Osteoblast (primary cell): ENCODE measurements at regions not wholly inside any gene's neighbourhood (a gene's known extent, or its start where the extent isn't known, plus 50 kb on each side); places are given as distances from the start of the nearest gene placed in this dataset.

ENCODE experiments used
- DNase-seq: peaks from one replicate; pipeline ENCODE4 v3.0.0; 2011; ENCODE audit warnings: low spot score, mixed read lengths; ENCODE audit not compliant: insufficient read length; ENCODE audit errors: missing footprints
- H2AFZ ChIP-seq: 2 replicates; pipeline ENCODE4 v1.6.0; 2011; ENCODE audit warnings: mild to moderate bottlenecking, low read length
- H3K27ac ChIP-seq: 2 replicates; pipeline ENCODE4 v1.5.1; 2011; ENCODE audit warnings: mild to moderate bottlenecking, low read depth, low read length, moderate library complexity
- H3K27me3 ChIP-seq: 2 replicates; pipeline ENCODE4 v1.6.0; 2012; ENCODE audit warnings: mild to moderate bottlenecking, control low read depth, inconsistent platforms, low read length, moderate library complexity; ENCODE audit not compliant: insufficient read depth
- H3K36me3 ChIP-seq: 2 replicates; pipeline ENCODE4 v1.5.1; 2011; ENCODE audit warnings: mild to moderate bottlenecking, low read length, control low read depth, moderate library complexity; ENCODE audit not compliant: insufficient read depth
- H3K4me1 ChIP-seq: 2 replicates; pipeline ENCODE4 v1.5.1; 2011; ENCODE audit warnings: mild to moderate bottlenecking, low read length, control low read depth, moderate library complexity; ENCODE audit not compliant: insufficient read depth
- H3K4me2 ChIP-seq: 2 replicates; pipeline ENCODE4 v1.6.0; 2011; ENCODE audit warnings: mild to moderate bottlenecking, low read length; ENCODE audit not compliant: insufficient read depth
- H3K4me3 ChIP-seq: fragments of 200-600 bp; sonication (generic); 3 replicates; pipeline ENCODE4 v1.5.1; 2012; ENCODE audit warnings: mild to moderate bottlenecking, low read length, inconsistent platforms; ENCODE audit not compliant: insufficient read depth
- H3K79me2 ChIP-seq: 2 replicates; pipeline ENCODE4 v1.6.0; 2012; ENCODE audit warnings: mild to moderate bottlenecking, low read length, control low read depth, inconsistent platforms; ENCODE audit not compliant: insufficient read depth
- H3K9me3 ChIP-seq: 2 replicates; pipeline ENCODE4 v1.5.1; 2011; ENCODE audit warnings: low read depth, low read length, control low read depth
- H4K20me1 ChIP-seq: 2 replicates; pipeline ENCODE4 v1.6.0; 2012; ENCODE audit warnings: mild to moderate bottlenecking, low read length, control low read depth; ENCODE audit not compliant: insufficient read depth
- TF ChIP-seq, protein P1 (sequence below): IDR thresholded peaks from 2 replicates; pipeline ENCODE4 v1.5.1; 2011; ENCODE audit warnings: mild to moderate bottlenecking, low read depth, low read length, moderate library complexity; ENCODE audit errors: extremely low read depth

DNA sequence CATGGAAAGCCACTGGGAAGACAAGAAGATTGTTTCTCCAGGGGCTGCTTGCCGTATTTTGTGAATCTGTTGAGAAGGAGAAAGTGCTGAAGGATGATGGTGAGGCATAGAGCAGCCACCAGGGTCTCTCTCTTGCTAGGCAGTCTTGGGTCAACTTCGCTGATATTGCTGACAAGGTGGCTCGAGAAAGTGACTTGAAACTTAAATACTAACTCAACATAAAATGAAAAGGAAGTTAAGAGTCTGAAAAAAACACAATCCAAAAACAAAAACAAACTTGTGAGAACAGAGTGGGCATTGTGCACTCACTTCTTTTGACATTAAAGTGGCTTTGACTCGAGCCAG lies 90.1 kb downstream of the CHST2 start:
- Histone ChIP-seq H3K4me3 (no peak overlapping the region), H4K20me1 (no peaks in the 10 kb centered on the region), H2AFZ (peak overlapping the region; percentile 2), H3K4me2 (no peak overlapping the region), H3K36me3 (no peaks in the 10 kb centered on the region), H3K4me1 (no peaks in the 10 kb centered on the region), H3K27me3 (no peaks in the 10 kb centered on the region), H3K27ac (no peak overlapping the region), H3K9me3 (no peaks in the 10 kb centered on the region), H3K79me2 (no peaks in the 10 kb centered on the region)
- no peak for DNase-seq
- TF ChIP-seq, protein P1, sequence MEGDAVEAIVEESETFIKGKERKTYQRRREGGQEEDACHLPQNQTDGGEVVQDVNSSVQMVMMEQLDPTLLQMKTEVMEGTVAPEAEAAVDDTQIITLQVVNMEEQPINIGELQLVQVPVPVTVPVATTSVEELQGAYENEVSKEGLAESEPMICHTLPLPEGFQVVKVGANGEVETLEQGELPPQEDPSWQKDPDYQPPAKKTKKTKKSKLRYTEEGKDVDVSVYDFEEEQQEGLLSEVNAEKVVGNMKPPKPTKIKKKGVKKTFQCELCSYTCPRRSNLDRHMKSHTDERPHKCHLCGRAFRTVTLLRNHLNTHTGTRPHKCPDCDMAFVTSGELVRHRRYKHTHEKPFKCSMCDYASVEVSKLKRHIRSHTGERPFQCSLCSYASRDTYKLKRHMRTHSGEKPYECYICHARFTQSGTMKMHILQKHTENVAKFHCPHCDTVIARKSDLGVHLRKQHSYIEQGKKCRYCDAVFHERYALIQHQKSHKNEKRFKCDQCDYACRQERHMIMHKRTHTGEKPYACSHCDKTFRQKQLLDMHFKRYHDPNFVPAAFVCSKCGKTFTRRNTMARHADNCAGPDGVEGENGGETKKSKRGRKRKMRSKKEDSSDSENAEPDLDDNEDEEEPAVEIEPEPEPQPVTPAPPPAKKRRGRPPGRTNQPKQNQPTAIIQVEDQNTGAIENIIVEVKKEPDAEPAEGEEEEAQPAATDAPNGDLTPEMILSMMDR, result no peak

DNA sequence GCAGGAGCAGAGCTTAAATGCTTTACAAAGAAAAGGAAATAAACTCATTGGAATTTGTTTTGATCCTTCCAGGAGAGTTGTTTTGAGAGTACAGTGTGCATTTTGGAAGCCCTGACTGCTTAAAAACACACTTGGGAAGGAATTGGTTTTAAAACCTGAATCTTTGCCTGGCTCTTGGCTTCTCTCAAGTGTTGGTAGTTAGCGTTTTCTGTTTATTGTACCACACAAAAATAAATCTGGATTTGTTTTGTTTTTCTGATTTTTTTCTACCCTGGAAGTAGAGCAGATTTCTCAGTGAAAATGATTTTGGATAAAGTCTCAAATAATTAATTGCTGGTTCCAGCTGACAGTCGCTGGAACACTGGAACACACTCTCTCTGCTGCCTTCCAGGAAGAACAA lies 90.6 kb downstream of the CHST2 start:
- Histone ChIP-seq H3K4me1 (no peaks in the 10 kb centered on the region), H3K36me3 (no peaks in the 10 kb centered on the region), H4K20me1 (no peaks in the 10 kb centered on the region), H3K79me2 (no peaks in the 10 kb centered on the region), H3K4me3 (no peak overlapping the region), H3K27ac (no peak overlapping the region), H3K27me3 (no peaks in the 10 kb centered on the region), H3K9me3 (no peaks in the 10 kb centered on the region), H2AFZ (no peak overlapping the region), H3K4me2 (no peak overlapping the region)
- DNase-seq, result no peak
- TF ChIP-seq, protein P1, result no peak

DNA sequence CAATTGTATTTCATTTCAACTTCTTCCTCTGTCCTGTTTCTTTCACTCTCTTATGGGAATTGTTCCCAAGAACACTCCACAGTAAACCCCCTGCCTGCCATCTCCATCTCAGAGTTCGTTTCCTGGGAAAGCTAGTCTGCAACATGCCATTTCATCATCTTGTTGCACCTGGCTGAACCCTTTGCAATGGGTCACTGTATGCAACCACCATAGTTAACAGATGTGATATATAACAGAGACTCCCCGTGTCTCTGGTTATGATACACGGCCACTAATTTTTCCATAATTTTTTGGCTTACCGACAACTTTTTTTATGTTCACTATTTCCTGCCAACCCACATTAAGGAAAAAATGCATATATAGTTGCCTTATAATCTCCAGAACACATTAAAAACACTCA lies 95.5 kb downstream of the CHST2 start:
- TF ChIP-seq, protein P1, result no peak
- H3K4me3 ChIP-seq, result no peak overlapping the region
- no peaks in the 10 kb centered on the region for H3K27me3 ChIP-seq
- H3K4me2 ChIP-seq, result no peak overlapping the region
- no peaks in the 10 kb centered on the region for H3K36me3 ChIP-seq
- H2AFZ ChIP-seq, result no peak overlapping the region
- no peak overlapping the region for H3K27ac ChIP-seq
- DNase-seq, result no peak
- no peaks in the 10 kb centered on the region for H3K9me3 ChIP-seq
- no peaks in the 10 kb centered on the region for H4K20me1 ChIP-seq
- no peaks in the 10 kb centered on the region for H3K79me2 ChIP-seq
- H3K4me1 ChIP-seq, result no peaks in the 10 kb centered on the region
